ENCODE measurements at regions not wholly inside any gene's neighbourhood (a gene's known extent, or its start where the extent isn't known, plus 50 kb on each side); places are given as distances from the start of the nearest gene placed in this dataset.

GRCh38 chr20:6702144-6702543 lies 65.3 kb upstream of the BMP2 start:
- TF ChIP-seq CTCF (IDR thresholded peaks at IDR 0.05) (no peak), POLR2A (IDR thresholded peaks at IDR 0.05) (no peak)

All from suprapubic skin (tissue), 3 donors.